ENCODE measurements at regions not wholly inside any gene's neighbourhood (a gene's known extent, or its start where the extent isn't known, plus 50 kb on each side); places are given as distances from the start of the nearest gene placed in this dataset.

DNA sequence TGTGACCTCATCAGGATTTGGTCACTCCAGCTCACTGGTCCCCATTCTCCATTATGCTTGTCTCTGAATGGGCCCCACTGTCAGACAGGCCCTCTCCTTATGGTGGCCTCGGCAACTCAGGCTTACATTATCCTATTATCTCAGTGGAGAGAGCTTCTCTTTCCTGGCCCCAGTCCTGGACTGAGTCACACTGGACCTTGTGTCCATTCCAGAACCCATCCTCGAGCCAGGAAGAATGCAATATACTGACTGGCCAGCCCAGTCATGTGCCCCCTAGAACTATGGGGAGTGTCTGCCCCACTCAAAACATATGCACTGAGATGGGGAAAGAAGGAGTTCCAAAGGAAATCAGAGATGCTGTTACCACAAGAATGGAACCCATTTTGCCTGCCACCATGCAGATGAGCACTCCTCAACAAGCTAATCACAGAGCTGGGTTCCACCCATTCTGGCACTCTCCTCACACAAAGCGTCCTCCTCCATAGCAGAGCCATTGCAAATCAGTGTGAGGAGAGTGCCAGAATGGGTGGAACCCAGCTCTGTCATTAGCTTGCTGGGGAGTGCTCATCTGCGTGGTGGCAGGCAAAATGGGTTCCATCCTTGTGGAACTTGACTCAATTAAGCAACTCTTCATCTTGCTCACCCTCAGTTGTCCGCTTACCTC, 71.9 kb downstream of the CHRNA1 start:
- WGBS = 94% methylated on average over 5 of the region's 5 CpGs

DNA sequence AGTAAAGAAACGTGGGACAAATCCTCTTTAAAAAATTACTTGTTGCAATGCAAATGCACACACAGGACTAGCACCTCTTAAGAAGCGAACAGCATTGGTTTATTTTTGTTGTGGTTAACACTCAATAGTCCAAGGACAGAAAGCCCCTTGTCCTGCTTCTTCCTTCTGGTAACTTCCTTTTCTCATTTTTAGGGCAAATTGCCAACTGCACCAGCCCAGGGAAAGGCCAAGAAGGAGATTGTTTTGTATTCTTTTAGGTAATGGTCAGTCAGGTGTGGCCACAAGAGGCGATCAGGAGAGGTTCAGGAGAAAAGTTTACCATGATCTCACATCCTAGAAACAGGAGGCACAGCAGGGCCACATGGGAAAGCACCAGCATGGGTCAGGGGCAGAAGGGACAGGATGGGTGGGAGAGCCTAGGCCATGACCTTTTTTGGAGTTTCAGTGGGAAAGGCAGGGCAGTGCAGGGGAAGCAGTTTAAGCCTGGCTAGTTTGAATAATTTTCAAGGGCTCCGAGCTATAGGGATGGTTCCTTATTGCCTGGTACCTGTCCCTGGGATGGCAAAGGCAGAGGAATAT, 73.0 kb downstream of the CHRNA1 start:
- Histone ChIP-seq H3K4me1 (ENCODE audit: control insufficient read depth, insufficient read depth, low read depth, low read length) (peaks cover 2% of the 10 kb centered on the region), H2BK5ac (ENCODE audit: low read depth, low read length, poor library complexity, severe bottlenecking) (no peak overlapping the region), H4K91ac (ENCODE audit: low read length) (no peak overlapping the region), H3K27ac (ENCODE audit: low read length, poor library complexity, severe bottlenecking) (no peak overlapping the region), H3K18ac (ENCODE audit: low read depth in 1 of 2, low read length in 2 of 2) (no peak overlapping the region), H2BK120ac (ENCODE audit: low read depth, low read length) (no peak overlapping the region), H3K4me2 (ENCODE audit: low read length, poor library complexity, severe bottlenecking) (no peak overlapping the region), H3K4ac (ENCODE audit: low read depth in 1 of 2, low read length in 2 of 2) (no peak overlapping the region), H3K79me1 (replicated peaks; ENCODE audit: low read length, poor library complexity, severe bottlenecking) (no peaks in the 10 kb centered on the region), H4K8ac (ENCODE audit: low read length) (no peak overlapping the region), H3K4me3 (ENCODE audit: insufficient read depth in 1 of 2, low read depth in 1 of 2, low read length in 2 of 2) (no peak overlapping the region), H2BK12ac (ENCODE audit: low read length in 2 of 2) (no peak overlapping the region), H3K36me3 (ENCODE audit: control insufficient read depth in 1 of 2, insufficient read depth in 2 of 2, low read depth in 1 of 2, low read length in 2 of 2) (no peaks in the 10 kb centered on the region), H3K14ac (ENCODE audit: low read length in 2 of 2) (no peak overlapping the region), H2AK5ac (ENCODE audit: low read length, severe bottlenecking) (no peak overlapping the region), H3K27me3 (ENCODE audit: control insufficient read depth in 1 of 2, insufficient read depth in 1 of 2, low read length in 2 of 2) (peaks cover 0 to 54% of the 10 kb centered on the region in 2 experiments), H2AFZ (ENCODE audit: low read depth, low read length) (no peak overlapping the region), H3K23ac (ENCODE audit: low read length in 2 of 2) (no peak overlapping the region), H3K9me3 (ENCODE audit: control insufficient read depth, low read length) (no peaks in the 10 kb centered on the region), H3K9ac (ENCODE audit: low read length) (no peak overlapping the region), H2BK15ac (ENCODE audit: low read depth, poor library complexity, severe bottlenecking) (no peak overlapping the region)
- no peak for DNase-seq
- 89% methylated on average over 4 of the region's 4 CpGs for WGBS

More for the DNA sequence above, 71.9 kb downstream of the CHRNA1 start:
- H3K4me1 ChIP-seq (ENCODE audit: control insufficient read depth, insufficient read depth, low read depth, low read length) = peaks cover 2% of the 10 kb centered on the region
- no peak overlapping the region for H3K14ac ChIP-seq (ENCODE audit: low read length in 2 of 2)
- H2AK5ac ChIP-seq (ENCODE audit: low read length, severe bottlenecking) = no peak overlapping the region
- H3K9me3 ChIP-seq (ENCODE audit: control insufficient read depth, low read length) = no peaks in the 10 kb centered on the region
- no peak overlapping the region for H3K23ac ChIP-seq (ENCODE audit: low read length in 2 of 2)
- peak overlapping the region; percentile 23 for H3K9ac ChIP-seq (ENCODE audit: low read length)
- no peak overlapping the region for H3K4me2 ChIP-seq (ENCODE audit: low read length, poor library complexity, severe bottlenecking)
- no peak overlapping the region for H2AFZ ChIP-seq (ENCODE audit: low read depth, low read length)
- no peak overlapping the region for H4K8ac ChIP-seq (ENCODE audit: low read length)
- H3K18ac ChIP-seq (ENCODE audit: low read depth in 1 of 2, low read length in 2 of 2) = no peak overlapping the region
- no peaks in the 10 kb centered on the region for H3K36me3 ChIP-seq (ENCODE audit: control insufficient read depth in 1 of 2, insufficient read depth in 2 of 2, low read depth in 1 of 2, low read length in 2 of 2)
- no peak overlapping the region for H3K27ac ChIP-seq (ENCODE audit: low read length, poor library complexity, severe bottlenecking)
- no peak overlapping the region for H3K4me3 ChIP-seq (ENCODE audit: insufficient read depth in 1 of 2, low read depth in 1 of 2, low read length in 2 of 2)
- no peak overlapping the region for H2BK12ac ChIP-seq (ENCODE audit: low read length in 2 of 2)
- H3K79me1 ChIP-seq (replicated peaks; ENCODE audit: low read length, poor library complexity, severe bottlenecking) = no peaks in the 10 kb centered on the region
- no peak overlapping the region for H2BK120ac ChIP-seq (ENCODE audit: low read depth, low read length)
- no peak overlapping the region for H2BK15ac ChIP-seq (ENCODE audit: low read depth, poor library complexity, severe bottlenecking)
- no peak overlapping the region for H2BK5ac ChIP-seq (ENCODE audit: low read depth, low read length, poor library complexity, severe bottlenecking)
- H4K91ac ChIP-seq (ENCODE audit: low read length) = no peak overlapping the region
- no peak overlapping the region for H3K4ac ChIP-seq (ENCODE audit: low read depth in 1 of 2, low read length in 2 of 2)
- H3K27me3 ChIP-seq (ENCODE audit: control insufficient read depth in 1 of 2, insufficient read depth in 1 of 2, low read length in 2 of 2) = peaks cover 0 to 61% of the 10 kb centered on the region in 2 experiments
- no peak for DNase-seq

DNA sequence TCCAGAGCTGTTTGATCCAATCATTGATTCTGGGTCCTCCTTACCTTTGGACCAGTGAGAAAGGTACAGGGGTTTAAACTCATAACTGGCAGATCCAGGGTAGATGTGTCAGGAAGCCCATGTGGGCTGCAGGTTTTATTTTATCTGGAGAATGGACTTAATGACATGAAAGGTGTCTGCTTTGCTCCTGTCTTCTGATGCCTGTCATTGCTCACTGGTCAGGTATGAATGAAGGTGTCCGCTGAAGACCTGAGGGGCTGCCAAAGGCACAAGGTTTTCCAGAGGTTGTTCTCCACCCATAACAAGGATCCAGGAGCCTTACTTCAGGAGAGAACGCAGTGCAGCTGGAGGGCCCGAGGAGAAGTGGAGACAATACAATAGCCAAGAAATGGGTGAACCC, 74.2 kb downstream of the CHRNA1 start:
- Histone ChIP-seq H3K36me3 (ENCODE audit: control insufficient read depth in 1 of 2, insufficient read depth in 2 of 2, low read depth in 1 of 2, low read length in 2 of 2) (no peaks in the 10 kb centered on the region), H3K23ac (ENCODE audit: low read length in 2 of 2) (no peak overlapping the region), H4K8ac (ENCODE audit: low read length) (no peak overlapping the region), H3K14ac (ENCODE audit: low read length in 2 of 2) (no peak overlapping the region), H3K4me3 (ENCODE audit: insufficient read depth in 1 of 2, low read depth in 1 of 2, low read length in 2 of 2) (no peak overlapping the region), H3K18ac (ENCODE audit: low read depth in 1 of 2, low read length in 2 of 2) (no peak overlapping the region), H3K9ac (ENCODE audit: low read length) (no peak overlapping the region), H2AK5ac (ENCODE audit: low read length, severe bottlenecking) (no peak overlapping the region), H4K91ac (ENCODE audit: low read length) (no peak overlapping the region), H3K4me1 (ENCODE audit: control insufficient read depth, insufficient read depth, low read depth, low read length) (peaks cover 2% of the 10 kb centered on the region), H3K9me3 (ENCODE audit: control insufficient read depth, low read length) (no peaks in the 10 kb centered on the region), H3K79me1 (replicated peaks; ENCODE audit: low read length, poor library complexity, severe bottlenecking) (no peaks in the 10 kb centered on the region), H3K27me3 (ENCODE audit: control insufficient read depth in 1 of 2, insufficient read depth in 1 of 2, low read length in 2 of 2) (peaks cover 0 to 44% of the 10 kb centered on the region in 2 experiments), H2BK12ac (ENCODE audit: low read length in 2 of 2) (no peak overlapping the region), H2BK5ac (ENCODE audit: low read depth, low read length, poor library complexity, severe bottlenecking) (no peak overlapping the region), H2BK120ac (ENCODE audit: low read depth, low read length) (no peak overlapping the region), H3K4me2 (ENCODE audit: low read length, poor library complexity, severe bottlenecking) (no peak overlapping the region), H2AFZ (ENCODE audit: low read depth, low read length) (no peak overlapping the region), H3K4ac (ENCODE audit: low read depth in 1 of 2, low read length in 2 of 2) (no peak overlapping the region), H2BK15ac (ENCODE audit: low read depth, poor library complexity, severe bottlenecking) (no peak overlapping the region), H3K27ac (ENCODE audit: low read length, poor library complexity, severe bottlenecking) (no peak overlapping the region)
- over 99% methylated on average over 3 of the region's 3 CpGs for WGBS
- DNase-seq = no peak

DNA sequence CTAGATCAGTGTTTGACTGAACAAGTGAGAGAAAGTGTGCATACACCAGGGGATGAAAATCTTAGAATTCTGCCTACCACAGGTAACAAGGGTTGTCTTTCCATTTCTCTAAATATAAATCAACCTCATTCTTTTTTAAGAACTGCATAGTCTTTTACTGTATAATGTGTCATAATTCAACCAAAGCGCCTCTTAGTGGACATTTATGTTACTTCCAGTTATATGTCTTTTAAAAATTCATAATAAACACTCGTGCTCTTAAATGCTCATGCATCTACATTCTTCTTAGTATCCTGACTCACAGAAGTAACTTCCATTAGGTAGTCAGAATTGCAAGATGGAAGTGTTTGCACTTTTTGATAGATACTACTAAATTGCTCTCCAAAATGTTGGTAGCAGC, 76.2 kb downstream of the CHRNA1 start:
- peak; percentile 49 for DNase-seq

More for the DNA sequence above, 76.2 kb downstream of the CHRNA1 start:
- no peaks in the 10 kb centered on the region for H3K9me3 ChIP-seq (ENCODE audit: control insufficient read depth, low read length)
- H3K4ac ChIP-seq (ENCODE audit: low read depth in 1 of 2, low read length in 2 of 2) = no peak overlapping the region
- H4K8ac ChIP-seq (ENCODE audit: low read length) = no peak overlapping the region
- H3K36me3 ChIP-seq (ENCODE audit: control insufficient read depth in 1 of 2, insufficient read depth in 2 of 2, low read depth in 1 of 2, low read length in 2 of 2) = no peaks in the 10 kb centered on the region
- no peak overlapping the region for H3K4me3 ChIP-seq (ENCODE audit: insufficient read depth in 1 of 2, low read depth in 1 of 2, low read length in 2 of 2)
- H2BK5ac ChIP-seq (ENCODE audit: low read depth, low read length, poor library complexity, severe bottlenecking) = no peak overlapping the region
- H2AK5ac ChIP-seq (ENCODE audit: low read length, severe bottlenecking) = no peak overlapping the region
- H3K79me1 ChIP-seq (replicated peaks; ENCODE audit: low read length, poor library complexity, severe bottlenecking) = no peaks in the 10 kb centered on the region
- H3K4me1 ChIP-seq (ENCODE audit: control insufficient read depth, insufficient read depth, low read depth, low read length) = peaks cover 4% of the 10 kb centered on the region
- no peak overlapping the region for H2BK15ac ChIP-seq (ENCODE audit: low read depth, poor library complexity, severe bottlenecking)
- no peak overlapping the region for H3K27ac ChIP-seq (ENCODE audit: low read length, poor library complexity, severe bottlenecking)
- no peak overlapping the region for H2AFZ ChIP-seq (ENCODE audit: low read depth, low read length)
- H3K9ac ChIP-seq (ENCODE audit: low read length) = peak overlapping the region; percentile 30
- no peak overlapping the region for H3K4me2 ChIP-seq (ENCODE audit: low read length, poor library complexity, severe bottlenecking)
- H3K18ac ChIP-seq (ENCODE audit: low read depth in 1 of 2, low read length in 2 of 2) = no peak overlapping the region
- H4K91ac ChIP-seq (ENCODE audit: low read length) = no peak overlapping the region
- peaks cover 0 to 24% of the 10 kb centered on the region in 2 experiments for H3K27me3 ChIP-seq (ENCODE audit: control insufficient read depth in 1 of 2, insufficient read depth in 1 of 2, low read length in 2 of 2)
- H2BK12ac ChIP-seq (ENCODE audit: low read length in 2 of 2) = no peak overlapping the region
- no CpG with 5 or more reads among the region's 2 CpGs for WGBS
- H2BK120ac ChIP-seq (ENCODE audit: low read depth, low read length) = no peak overlapping the region
- no peak overlapping the region for H3K14ac ChIP-seq (ENCODE audit: low read length in 2 of 2)
- H3K23ac ChIP-seq (ENCODE audit: low read length in 2 of 2) = no peak overlapping the region

Data from mesenchymal stem cell (in vitro differentiated cells and primary cell).